SJCRH30 (cell line): ENCODE measurements at regions not wholly inside any gene's neighbourhood (a gene's known extent, or its start where the extent isn't known, plus 50 kb on each side); places are given as distances from the start of the nearest gene placed in this dataset.
A peak's percentile ranks its signal among the peaks of the same experiment; 100 is the strongest.
"Not testable (repeated sequence)": the region's sequence is repeated elsewhere in the genome, so short reads cannot be mapped to it uniquely, and the experiment has no call there.

Experiments used
- DNase-seq, 2 experiments: peaks; one replicate each; pipeline ENCODE4 v3.0.0-alpha.2; 2015 to 2020
- H3K27ac ChIP-seq: fragments of 250-450 bp; sonication (Bioruptor Pico); 2 replicates; pipeline ENCODE4 v1.5.1; 2020; ENCODE audit warnings: mild to moderate bottlenecking, moderate library complexity
- H3K27me3 ChIP-seq: fragments of 250-450 bp; sonication (Bioruptor Pico); 2 replicates; pipeline ENCODE4 v1.5.1; 2020; ENCODE audit warnings: mild to moderate bottlenecking, moderate library complexity
- H3K36me3 ChIP-seq: fragments of 250-450 bp; sonication (Bioruptor Pico); 2 replicates; pipeline ENCODE4 v1.5.1; 2020; ENCODE audit warnings: mild to moderate bottlenecking, moderate library complexity
- H3K4me1 ChIP-seq: fragments of 250-450 bp; sonication (Bioruptor Pico); 2 replicates; pipeline ENCODE4 v1.5.1; 2020; ENCODE audit warnings: mild to moderate bottlenecking, moderate library complexity
- H3K4me3 ChIP-seq: fragments of 250-450 bp; sonication (Bioruptor Pico); 2 replicates; pipeline ENCODE4 v1.5.1; 2020; ENCODE audit warnings: mild to moderate bottlenecking, moderate library complexity
- H3K9me3 ChIP-seq: fragments of 250-450 bp; sonication (Bioruptor Pico); replicated peaks from 2 replicates; pipeline ENCODE4 v1.5.1; 2020; ENCODE audit warnings: mild to moderate bottlenecking, moderate library complexity

DNA sequence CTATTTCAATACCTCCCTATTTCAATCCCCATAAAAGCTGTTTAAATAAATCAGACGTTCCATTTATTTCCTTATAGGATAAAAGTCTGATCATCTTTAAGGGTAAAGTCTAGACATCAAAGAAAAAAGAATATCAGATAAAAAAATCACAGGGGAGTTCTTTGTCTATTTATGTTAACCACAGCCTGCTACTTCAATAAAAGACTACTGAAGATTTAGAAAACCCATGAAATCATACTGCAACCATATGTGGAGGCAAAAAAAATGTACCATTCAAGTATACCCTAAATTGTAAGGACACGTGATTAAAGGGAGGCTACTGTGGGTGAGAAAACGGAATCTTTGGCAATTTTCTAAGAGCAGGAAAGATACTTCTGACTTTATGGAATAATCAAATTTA is 108.2 kb upstream of the TNFSF4 start:
- Histone ChIP-seq H3K36me3 (no peaks in the 10 kb centered on the region), H3K27ac (no peak overlapping the region), H3K4me1 (peaks cover 4% of the 10 kb centered on the region; the same call in 1 of the 2 replicates), H3K27me3 (no peaks in the 10 kb centered on the region), H3K9me3 (no peaks in the 10 kb centered on the region; the same call in 1 of the 2 replicates), H3K4me3 (no peak overlapping the region)
- no peak for DNase-seq

DNA sequence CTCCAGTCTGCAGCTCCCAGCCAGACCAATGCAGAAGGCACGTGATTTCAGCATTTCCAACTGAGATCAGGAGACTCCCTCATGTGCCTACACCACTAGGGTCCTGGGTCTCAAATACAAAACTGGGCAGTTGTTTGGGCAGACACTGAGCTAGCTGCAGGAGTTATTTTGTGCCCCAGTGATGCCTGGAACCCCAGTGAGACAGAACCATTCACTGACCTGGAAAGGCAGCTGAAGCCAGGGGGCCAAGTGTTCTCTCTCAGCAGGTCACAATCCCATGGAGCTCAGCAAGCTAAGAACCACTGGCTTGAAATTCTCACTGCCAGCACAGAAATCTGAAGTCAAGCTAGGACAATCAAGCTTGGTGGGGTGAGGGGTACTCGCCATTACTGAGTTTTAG is 111.7 kb upstream of the TNFSF4 start:
- Histone ChIP-seq H3K4me1 (peaks cover 4% of the 10 kb centered on the region; the same call in 1 of the 2 replicates), H3K27me3 (no peaks in the 10 kb centered on the region), H3K9me3 (no peaks in the 10 kb centered on the region; the same call in 1 of the 2 replicates), H3K36me3 (no peaks in the 10 kb centered on the region), H3K4me3 (no peak overlapping the region), H3K27ac (no peak overlapping the region)
- no peak for DNase-seq

- not testable (repeated sequence) for DNase-seq, H3K9me3 ChIP-seq, H3K36me3 ChIP-seq, H3K27ac ChIP-seq, H3K27me3 ChIP-seq, H3K4me1 ChIP-seq, H3K4me3 ChIP-seq
Measured at GRCh38 chr1:173324352-173324751, 117.2 kb upstream of the TNFSF4 start.

DNA sequence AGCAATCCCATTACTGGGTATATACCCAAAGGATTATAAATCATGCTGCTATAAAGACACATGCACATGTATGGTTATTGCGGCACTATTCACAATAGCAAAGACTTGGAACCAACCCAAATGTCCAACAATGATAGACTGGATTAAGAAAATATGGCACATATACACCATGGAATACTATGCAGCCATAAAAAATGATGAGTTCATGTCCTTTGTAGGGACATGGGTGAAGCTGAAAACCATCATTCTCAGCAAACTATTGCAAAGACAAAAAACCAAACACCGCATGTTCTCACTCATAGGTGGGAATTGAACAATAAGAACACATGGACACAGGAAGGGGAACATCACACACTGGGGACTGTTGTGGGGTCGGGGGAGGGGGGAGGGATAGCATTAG is 120.9 kb upstream of the TNFSF4 start:
- not testable (repeated sequence) for DNase-seq

GRCh38 chr1:173328961-173329360 is 121.8 kb upstream of the TNFSF4 start:
- peaks cover 4% of the 10 kb centered on the region; the same call in 1 of the 2 replicates for H3K9me3 ChIP-seq
- peak; percentile 37 to 72 for DNase-seq
- peaks cover 18% of the 10 kb centered on the region for H3K4me1 ChIP-seq
- peak overlapping the region; percentile 64 for H3K27ac ChIP-seq
- H3K27me3 ChIP-seq: no peaks in the 10 kb centered on the region
- no peak overlapping the region for H3K4me3 ChIP-seq
- H3K36me3 ChIP-seq: no peaks in the 10 kb centered on the region

More for the DNA sequence above, 120.9 kb upstream of the TNFSF4 start:
- H3K4me1 ChIP-seq: peaks cover 18% of the 10 kb centered on the region
- not testable (repeated sequence) for H3K36me3 ChIP-seq, H3K27ac ChIP-seq, H3K4me3 ChIP-seq, H3K27me3 ChIP-seq, H3K9me3 ChIP-seq

- DNase-seq: peak in 1 of 2 experiments; percentile 45
Measured at GRCh38 chr1:173329726-173330125, 122.6 kb upstream of the TNFSF4 start.

DNA sequence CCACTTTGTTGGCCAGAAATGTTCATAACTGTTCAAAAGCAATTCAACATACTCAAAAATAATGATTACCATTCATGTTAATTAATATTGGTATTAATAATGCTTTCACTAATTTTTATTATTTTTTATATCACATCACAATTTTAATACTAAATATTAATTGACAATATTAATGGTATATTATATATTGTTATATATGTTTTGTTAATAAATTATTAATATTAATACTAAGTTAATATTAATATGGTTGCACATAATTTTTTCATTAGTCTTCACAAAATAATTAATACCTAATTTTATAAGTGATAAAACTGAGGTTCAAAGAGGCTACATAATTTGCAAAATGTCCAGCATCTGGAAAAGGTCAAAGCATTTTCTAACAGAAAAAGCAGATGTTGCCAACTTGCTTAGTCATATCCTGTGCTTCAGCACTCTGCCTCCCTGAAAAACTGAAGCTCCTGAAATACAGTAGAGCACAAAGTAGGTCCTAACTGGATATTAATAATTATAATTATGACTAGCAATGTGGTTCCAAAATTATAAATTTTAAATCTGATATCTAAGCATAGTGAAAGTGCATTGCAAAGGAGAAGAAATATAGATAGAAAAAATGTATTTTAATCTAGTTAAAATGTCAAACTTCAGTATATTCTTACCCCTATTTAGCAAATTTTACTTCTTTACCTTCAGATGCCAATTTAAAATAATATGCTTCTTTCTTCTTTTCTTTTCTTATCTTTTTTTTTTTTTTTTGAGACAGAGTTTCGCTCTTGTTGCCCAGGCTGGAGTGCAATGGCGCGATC is 123.2 kb upstream of the TNFSF4 start:
- Histone ChIP-seq H3K27ac (peak overlapping the region; percentile 64), H3K4me1 (peaks cover 18% of the 10 kb centered on the region), H3K27me3 (no peaks in the 10 kb centered on the region), H3K4me3 (no peak overlapping the region), H3K9me3 (peaks cover 4% of the 10 kb centered on the region; the same call in 1 of the 2 replicates), H3K36me3 (no peaks in the 10 kb centered on the region)
- DNase-seq: peak; percentile 9 to 39

More at GRCh38 chr1:173329726-173330125, 122.6 kb upstream of the TNFSF4 start:
- Histone ChIP-seq H3K4me3 (no peak overlapping the region), H3K4me1 (peaks cover 18% of the 10 kb centered on the region), H3K27ac (peak overlapping the region; percentile 64), H3K27me3 (no peaks in the 10 kb centered on the region), H3K9me3 (peaks cover 4% of the 10 kb centered on the region; the same call in 1 of the 2 replicates), H3K36me3 (no peaks in the 10 kb centered on the region)

DNA sequence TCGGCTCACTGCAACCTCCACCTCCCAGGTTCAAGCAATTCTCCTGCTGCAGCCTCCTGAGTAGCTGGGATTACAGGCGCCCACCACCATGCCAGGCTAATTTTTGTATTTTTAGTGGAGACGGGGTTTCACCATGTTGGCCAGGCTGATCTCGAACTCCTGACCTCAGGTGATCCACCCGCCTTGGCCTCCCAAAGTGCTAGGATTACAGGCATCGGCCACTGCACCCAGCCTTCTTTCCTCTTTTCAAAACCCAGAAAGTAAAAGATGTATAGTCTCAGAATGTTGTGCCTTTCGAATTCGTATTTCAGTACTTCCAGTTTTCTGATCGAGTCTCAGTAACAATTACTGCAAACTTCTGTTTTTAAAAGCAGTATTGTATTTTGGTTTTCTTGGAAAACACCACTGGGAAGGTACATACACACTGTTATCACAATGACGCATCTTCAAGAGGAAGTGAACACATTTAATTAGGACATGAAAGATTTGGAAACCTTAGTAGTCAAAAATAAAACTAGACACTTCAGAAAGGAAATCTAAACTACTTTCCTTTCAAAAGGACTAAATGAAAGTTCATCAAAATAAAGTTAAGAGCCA is 123.9 kb upstream of the TNFSF4 start:
- DNase-seq: not testable (repeated sequence)

DNA sequence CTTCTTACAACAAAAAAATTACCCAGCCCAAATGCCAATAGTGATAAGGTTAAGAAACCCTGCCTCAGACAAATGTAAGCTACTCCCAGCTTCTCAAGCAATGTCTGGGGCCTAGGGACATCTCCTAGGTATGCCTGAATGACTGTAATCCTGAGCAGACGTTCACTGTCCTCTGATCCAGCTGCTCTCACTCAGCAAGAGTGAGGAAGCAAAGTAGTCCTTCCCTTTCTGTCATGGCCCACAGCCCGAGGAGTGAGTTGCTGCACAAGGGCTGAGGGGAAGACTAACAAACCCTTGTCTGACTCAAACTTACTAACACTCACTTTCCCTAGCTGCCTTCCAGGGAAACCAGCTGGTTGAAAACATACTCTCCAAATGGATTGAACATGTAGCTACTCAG is 124.9 kb upstream of the TNFSF4 start:
- DNase-seq: no peak
- H3K4me1 ChIP-seq: peaks cover 18% of the 10 kb centered on the region
- no peak overlapping the region for H3K4me3 ChIP-seq
- no peaks in the 10 kb centered on the region for H3K27me3 ChIP-seq
- H3K36me3 ChIP-seq: no peaks in the 10 kb centered on the region
- H3K9me3 ChIP-seq: peaks cover 4% of the 10 kb centered on the region; the same call in 1 of the 2 replicates
- no peak overlapping the region for H3K27ac ChIP-seq

More for the DNA sequence above, 123.9 kb upstream of the TNFSF4 start:
- not testable (repeated sequence) for H3K36me3 ChIP-seq, H3K27ac ChIP-seq, H3K9me3 ChIP-seq, H3K27me3 ChIP-seq, H3K4me3 ChIP-seq
- peaks cover 18% of the 10 kb centered on the region for H3K4me1 ChIP-seq

GRCh38 chr1:173333581-173333980 is 126.5 kb upstream of the TNFSF4 start:
- H3K9me3 ChIP-seq: no peaks in the 10 kb centered on the region
- H3K4me1 ChIP-seq: peaks cover 20% of the 10 kb centered on the region
- H3K27ac ChIP-seq: no peak overlapping the region
- DNase-seq: no peak
- H3K4me3 ChIP-seq: no peak overlapping the region
- H3K36me3 ChIP-seq: no peaks in the 10 kb centered on the region
- H3K27me3 ChIP-seq: no peaks in the 10 kb centered on the region

GRCh38 chr1:173337126-173337525 is 130.0 kb upstream of the TNFSF4 start:
- Histone ChIP-seq H3K9me3 (no peaks in the 10 kb centered on the region), H3K4me1 (peaks cover 3% of the 10 kb centered on the region; the same call in 1 of the 2 replicates), H3K27me3 (no peaks in the 10 kb centered on the region), H3K4me3 (no peak overlapping the region), H3K27ac (no peak overlapping the region), H3K36me3 (no peaks in the 10 kb centered on the region)
- no peak for DNase-seq

DNA sequence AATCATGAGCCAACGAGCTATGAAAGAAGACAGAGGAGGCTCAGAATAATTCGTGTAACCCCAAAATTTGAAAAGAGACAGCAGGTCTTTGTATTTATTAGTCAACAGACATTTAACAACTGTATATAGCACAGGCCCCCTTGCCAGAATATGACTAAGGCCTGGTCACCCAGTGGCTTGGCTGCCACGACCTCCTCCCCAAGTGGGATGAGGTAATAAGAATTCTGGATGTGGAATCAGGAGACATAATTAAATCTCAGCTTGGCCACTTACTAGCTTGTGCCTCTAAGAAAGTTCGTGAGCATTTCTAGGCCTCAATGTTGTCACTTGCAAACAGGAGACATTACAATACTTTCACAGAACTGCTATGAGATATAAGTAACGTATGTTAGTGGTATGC is 134.2 kb upstream of the TNFSF4 start:
- Histone ChIP-seq H3K36me3 (no peaks in the 10 kb centered on the region), H3K9me3 (no peaks in the 10 kb centered on the region), H3K4me1 (peaks cover 3% of the 10 kb centered on the region; the same call in 1 of the 2 replicates), H3K27ac (no peak overlapping the region), H3K4me3 (no peak overlapping the region), H3K27me3 (no peaks in the 10 kb centered on the region)
- DNase-seq: no peak

- no peak overlapping the region for H3K4me3 ChIP-seq
- no peaks in the 10 kb centered on the region for H3K27me3 ChIP-seq
- no peak for DNase-seq
- H3K9me3 ChIP-seq: no peaks in the 10 kb centered on the region
- peaks cover 3% of the 10 kb centered on the region; the same call in 1 of the 2 replicates for H3K4me1 ChIP-seq
- H3K36me3 ChIP-seq: no peaks in the 10 kb centered on the region
- no peak overlapping the region for H3K27ac ChIP-seq
Measured at GRCh38 chr1:173341971-173342370, 134.8 kb upstream of the TNFSF4 start.

- no peak overlapping the region for H3K4me3 ChIP-seq
- no peaks in the 10 kb centered on the region for H3K27me3 ChIP-seq
- no peaks in the 10 kb centered on the region for H3K4me1 ChIP-seq
- H3K27ac ChIP-seq: no peak overlapping the region
- H3K9me3 ChIP-seq: no peaks in the 10 kb centered on the region
- no peak for DNase-seq
- H3K36me3 ChIP-seq: no peaks in the 10 kb centered on the region
Measured at GRCh38 chr1:173342736-173343135, 134.4 kb upstream of the PRDX6 start.

GRCh38 chr1:173344034-173344743 is 132.9 kb upstream of the PRDX6 start:
- Histone ChIP-seq H3K4me3 (no peak overlapping the region), H3K27me3 (no peaks in the 10 kb centered on the region), H3K4me1 (no peaks in the 10 kb centered on the region), H3K36me3 (no peaks in the 10 kb centered on the region), H3K9me3 (no peaks in the 10 kb centered on the region), H3K27ac (no peak overlapping the region)
- no peak for DNase-seq
